ENCODE measurements at regions not wholly inside any gene's neighbourhood (a gene's known extent, or its start where the extent isn't known, plus 50 kb on each side); places are given as distances from the start of the nearest gene placed in this dataset.

- in situ Hi-C loops (cut with HindIII; ENCODE audit: low pct_unique_long_range_greater_than_20kb, low sequenced_read_pairs) = no loop called here
- DNase-seq (ENCODE audit: low read depth) = no peak
These were observed 178.7 kb downstream of the KLF6 start for GRCh38 chr10:3606309-3606708.

DNA sequence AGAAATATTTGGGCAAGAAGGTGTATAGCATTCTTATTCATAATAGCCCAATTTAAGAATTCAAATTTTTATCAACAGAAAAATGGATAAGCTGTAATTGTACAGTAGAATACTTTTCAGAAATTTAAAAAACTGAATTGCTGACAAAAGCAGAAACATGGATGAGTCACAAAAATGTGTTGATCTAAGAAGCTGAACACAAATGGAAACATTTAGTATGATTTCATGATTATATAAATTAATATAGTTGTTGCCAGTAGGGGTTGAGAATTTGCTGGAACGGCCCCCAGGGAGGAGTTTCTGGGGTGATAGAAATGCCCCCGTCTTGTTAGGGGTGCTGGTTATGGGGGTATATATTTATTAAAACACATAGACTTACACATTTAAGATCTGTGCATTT lies 179.1 kb downstream of the KLF6 start:
- in situ Hi-C loops (cut with HindIII; ENCODE audit: low pct_unique_long_range_greater_than_20kb, low sequenced_read_pairs) = no loop called here
- DNase-seq (ENCODE audit: low read depth) = no peak

DNA sequence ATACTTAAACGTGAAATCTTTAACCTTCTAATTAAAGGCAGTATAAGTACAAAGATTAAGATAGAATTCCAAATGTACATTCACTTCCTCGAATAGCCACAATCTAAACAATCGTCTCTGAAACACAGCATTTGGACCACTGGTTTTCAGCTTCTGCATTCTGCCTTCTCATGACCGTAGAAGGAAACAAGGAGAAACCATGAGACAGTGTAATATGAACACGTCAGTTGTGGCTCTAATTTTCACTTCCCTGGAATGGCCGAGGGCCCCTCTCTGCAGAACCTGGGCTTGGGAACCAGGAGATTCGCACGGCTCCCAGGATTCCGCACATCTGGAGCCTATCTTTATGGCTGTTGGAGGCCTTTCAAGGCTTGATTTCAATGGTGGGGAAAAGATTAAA lies 189.3 kb downstream of the KLF6 start:
- no peak for DNase-seq (ENCODE audit: low read depth)
- in situ Hi-C loops (cut with HindIII; ENCODE audit: low pct_unique_long_range_greater_than_20kb, low sequenced_read_pairs) = no loop called here

GRCh38 chr10:3593611-3594010 lies 191.4 kb downstream of the KLF6 start:
- in situ Hi-C loops (cut with HindIII; ENCODE audit: low pct_unique_long_range_greater_than_20kb, low sequenced_read_pairs) = no loop called here
- no peak for DNase-seq (ENCODE audit: low read depth)

GRCh38 chr10:3592424-3592823 lies 192.6 kb downstream of the KLF6 start:
- in situ Hi-C loops (cut with HindIII; ENCODE audit: low pct_unique_long_range_greater_than_20kb, low sequenced_read_pairs) = no loop called here

DNA sequence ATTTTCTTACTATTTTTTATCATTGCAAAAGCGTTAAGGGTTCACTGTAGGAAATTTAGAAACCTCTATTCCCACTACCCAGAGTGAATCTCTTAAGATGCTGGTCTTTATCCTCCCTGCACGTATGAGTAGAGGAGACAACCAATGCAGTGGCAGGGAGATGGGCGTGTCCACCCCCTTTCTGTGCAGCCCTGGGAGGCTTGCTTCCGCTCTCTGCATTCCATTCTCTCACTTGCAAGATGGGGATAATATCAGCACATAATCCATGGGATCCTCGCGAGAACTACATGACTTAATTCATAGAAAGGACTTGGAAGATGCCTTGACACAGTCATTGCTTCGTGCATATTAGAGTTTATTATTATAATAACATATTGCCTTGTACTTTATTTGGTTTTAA lies 196.2 kb downstream of the KLF6 start:
- in situ Hi-C loops (cut with HindIII; ENCODE audit: low pct_unique_long_range_greater_than_20kb, low sequenced_read_pairs) = no loop called here
- no peak for DNase-seq (ENCODE audit: low read depth)

More at GRCh38 chr10:3592424-3592823, 192.6 kb downstream of the KLF6 start:
- DNase-seq (ENCODE audit: low read depth) = peak; percentile 7

DNA sequence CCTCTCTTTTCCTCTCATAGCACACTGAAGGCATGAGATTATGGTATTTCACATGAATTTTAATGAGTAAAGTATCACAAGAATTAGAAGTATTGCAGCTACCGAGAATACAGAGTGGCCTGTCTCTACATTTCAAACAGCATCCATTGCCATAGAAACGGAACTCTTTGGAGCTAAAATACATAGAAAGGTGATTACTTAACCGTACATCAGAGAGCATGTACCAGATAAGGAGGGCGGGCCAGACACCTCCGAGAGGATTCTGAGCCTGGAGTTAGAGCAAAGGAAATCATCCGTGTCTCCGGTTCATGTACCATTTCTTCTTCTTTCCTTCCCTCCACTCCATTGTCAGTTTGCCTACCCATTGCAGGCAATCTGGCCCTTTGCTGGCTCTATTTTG lies 196.7 kb downstream of the KLF6 start:
- in situ Hi-C loops (cut with HindIII; ENCODE audit: low pct_unique_long_range_greater_than_20kb, low sequenced_read_pairs) = no loop called here
- no peak for DNase-seq (ENCODE audit: low read depth)

GRCh38 chr10:3584926-3585784 lies 199.9 kb downstream of the KLF6 start:
- in situ Hi-C loops (cut with HindIII; ENCODE audit: low pct_unique_long_range_greater_than_20kb, low sequenced_read_pairs) = no loop called here
- no peak for DNase-seq (ENCODE audit: low read depth)

- in situ Hi-C loops (cut with HindIII; ENCODE audit: low pct_unique_long_range_greater_than_20kb, low sequenced_read_pairs) = no loop called here
- DNase-seq (ENCODE audit: low read depth) = no peak
These were observed 204.4 kb downstream of the KLF6 start for GRCh38 chr10:3580565-3580964.

- in situ Hi-C loops (cut with HindIII; ENCODE audit: low pct_unique_long_range_greater_than_20kb, low sequenced_read_pairs) = no loop called here
- no peak for DNase-seq (ENCODE audit: low read depth)
These were observed 205.2 kb downstream of the KLF6 start for GRCh38 chr10:3579845-3580244.

DNA sequence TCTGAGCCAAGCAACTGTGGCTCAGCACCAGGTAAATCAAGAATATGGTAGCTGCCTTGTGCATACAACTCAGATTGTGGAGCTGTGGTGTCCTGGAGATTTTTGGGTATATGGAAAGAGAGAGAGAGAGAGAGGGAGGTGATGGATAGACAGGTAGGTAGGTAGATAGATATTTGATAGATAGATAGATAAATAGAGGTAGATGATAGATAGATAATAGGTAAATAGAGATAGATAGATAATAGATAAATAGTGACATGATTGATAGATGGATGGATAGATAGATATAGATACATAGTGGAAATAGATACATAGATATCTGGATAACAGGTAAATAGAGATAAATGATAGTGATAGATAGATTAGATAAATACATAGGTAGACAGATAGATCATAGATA lies 206.3 kb downstream of the KLF6 start:
- in situ Hi-C loops (cut with HindIII; ENCODE audit: low pct_unique_long_range_greater_than_20kb, low sequenced_read_pairs) = no loop called here
- DNase-seq (ENCODE audit: low read depth) = no peak

- in situ Hi-C loops (cut with HindIII; ENCODE audit: low pct_unique_long_range_greater_than_20kb, low sequenced_read_pairs) = no loop called here
- no peak for DNase-seq (ENCODE audit: low read depth)
These were observed 206.8 kb downstream of the KLF6 start for GRCh38 chr10:3578159-3578558.

- no peak for DNase-seq (ENCODE audit: low read depth)
- in situ Hi-C loops (cut with HindIII; ENCODE audit: low pct_unique_long_range_greater_than_20kb, low sequenced_read_pairs) = no loop called here
These were observed 210.6 kb downstream of the KLF6 start for GRCh38 chr10:3574451-3574850.

- in situ Hi-C loops (cut with HindIII; ENCODE audit: low pct_unique_long_range_greater_than_20kb, low sequenced_read_pairs) = no loop called here
- DNase-seq (ENCODE audit: low read depth) = no peak
These were observed 211.5 kb downstream of the KLF6 start for GRCh38 chr10:3573498-3573897.

GRCh38 chr10:3571310-3571825 lies 213.6 kb downstream of the KLF6 start:
- no peak for DNase-seq (ENCODE audit: low read depth)
- in situ Hi-C loops (cut with HindIII; ENCODE audit: low pct_unique_long_range_greater_than_20kb, low sequenced_read_pairs) = no loop called here

- in situ Hi-C loops (cut with HindIII; ENCODE audit: low pct_unique_long_range_greater_than_20kb, low sequenced_read_pairs) = no loop called here
- no peak for DNase-seq (ENCODE audit: low read depth)
These were observed 214.1 kb downstream of the KLF6 start for GRCh38 chr10:3570855-3571266.

DNA sequence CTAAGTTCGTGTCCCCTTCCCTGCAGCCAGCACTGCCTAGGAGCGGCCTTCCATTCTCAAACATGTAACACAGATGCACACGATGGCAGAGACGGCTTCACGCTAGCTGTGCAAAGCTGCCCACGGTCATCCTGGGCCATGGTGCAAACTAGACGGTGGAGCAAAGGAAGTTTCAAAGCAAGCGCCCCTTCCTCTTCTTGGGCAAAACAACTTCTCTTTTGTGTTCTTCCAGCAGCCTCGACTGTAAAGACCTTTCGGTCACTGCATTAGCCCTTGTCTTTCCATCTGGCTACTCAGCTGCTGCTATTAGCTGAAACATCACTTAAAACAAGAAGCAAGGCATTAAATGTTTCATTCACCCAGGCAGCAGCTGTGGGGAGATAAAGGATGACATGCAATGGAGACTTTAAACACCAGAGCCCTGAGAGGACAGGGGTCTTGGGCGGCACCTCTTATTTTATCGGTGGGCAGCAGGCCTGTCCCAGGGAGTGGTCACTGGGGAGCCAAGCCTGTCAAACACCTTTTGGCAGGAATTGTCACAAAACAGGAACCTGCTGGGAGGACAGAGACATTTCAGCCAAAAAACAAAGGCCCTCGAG lies 214.8 kb downstream of the KLF6 start:
- in situ Hi-C loops (cut with HindIII; ENCODE audit: low pct_unique_long_range_greater_than_20kb, low sequenced_read_pairs) = no loop called here
- DNase-seq (ENCODE audit: low read depth) = no peak

DNA sequence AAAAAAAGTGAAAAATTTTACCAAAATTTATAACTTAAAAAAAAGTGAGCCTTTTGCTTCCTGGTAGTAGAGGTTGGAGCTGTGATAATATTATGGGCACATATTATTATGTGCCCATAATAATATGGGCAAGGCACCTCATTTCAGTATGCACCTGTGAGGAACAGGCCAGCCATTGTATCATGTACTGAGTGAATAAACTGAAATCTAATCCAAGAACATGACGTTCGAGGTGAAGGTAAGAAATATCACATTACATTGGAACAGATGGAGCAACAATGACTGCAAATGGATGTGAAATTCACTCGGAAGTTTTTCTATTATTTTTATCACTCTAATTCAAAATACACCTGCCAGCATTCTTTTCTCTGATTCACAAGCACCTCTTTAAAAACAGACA lies 216.0 kb downstream of the KLF6 start:
- no peak for DNase-seq (ENCODE audit: low read depth)
- in situ Hi-C loops (cut with HindIII; ENCODE audit: low pct_unique_long_range_greater_than_20kb, low sequenced_read_pairs) = no loop called here

DNA sequence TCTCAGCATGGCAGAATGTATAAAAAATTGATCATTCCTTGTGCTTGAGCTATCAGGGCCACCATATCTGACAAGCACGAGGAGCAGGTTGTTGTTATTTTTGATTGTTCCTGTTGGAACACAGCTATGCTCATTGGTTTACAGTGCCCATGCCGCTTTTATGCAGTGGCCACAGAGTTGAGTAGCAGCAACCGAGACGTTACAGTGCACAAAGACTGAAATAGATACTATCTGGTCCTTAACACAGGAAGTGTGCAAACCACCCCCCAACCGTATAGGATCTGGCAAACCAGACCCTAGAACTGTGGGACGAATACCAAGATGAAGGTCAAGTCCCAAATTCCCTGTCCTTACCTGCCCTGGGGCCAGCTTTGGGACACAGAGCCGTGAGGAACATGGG lies 216.6 kb downstream of the KLF6 start:
- in situ Hi-C loops (cut with HindIII; ENCODE audit: low pct_unique_long_range_greater_than_20kb, low sequenced_read_pairs) = no loop called here
- DNase-seq (ENCODE audit: low read depth) = no peak

All from Caki2 (cell line).